Psoas muscle (tissue), 7 donors: ENCODE measurements at regions not wholly inside any gene's neighbourhood (a gene's known extent, or its start where the extent isn't known, plus 50 kb on each side); places are given as distances from the start of the nearest gene placed in this dataset.

Source experiments
- ATAC-seq, 4 donors: fragments of 200-7000 bp; cut with Tn5 transposase; one replicate each; pipeline ENCODE4 v1.9.1; 2020; ENCODE audit warnings: moderate library complexity in 3 of 4, mild to moderate bottlenecking in 2 of 4
- DNase-seq, 2 donors: peaks; one replicate each; pipeline ENCODE4 v3.0.0-alpha.2; 2020
- H3K27ac ChIP-seq: fragments of 200-600 bp; one replicate; pipeline ENCODE4 v1.8.0; 2022
- H3K27me3 ChIP-seq, 3 donors: fragments of 200-600 bp in 1 of 3; one replicate each; pipeline versions ENCODE4 v1.6.1 to v1.8.0; 2013 to 2022; ENCODE audit warnings: low read length in 2 of 3, mild to moderate bottlenecking in 2 of 3, moderate library complexity in 1 of 3; ENCODE audit not compliant: insufficient read depth in 3 of 3
- H3K36me3 ChIP-seq, 2 donors: fragments of 200-600 bp in 1 of 2; one replicate each; pipeline versions ENCODE4 v1.6.1 to v1.8.0; 2013 to 2022; ENCODE audit warnings: low read depth in 1 of 2, mild to moderate bottlenecking in 1 of 2, moderate library complexity in 1 of 2; ENCODE audit not compliant: insufficient read depth in 1 of 2
- H3K4me1 ChIP-seq: fragments of 200-600 bp; one replicate; pipeline ENCODE4 v1.8.0; 2022
- H3K4me3 ChIP-seq: fragments of 200-600 bp; one replicate; pipeline ENCODE4 v1.8.0; 2022; ENCODE audit warnings: mild to moderate bottlenecking
- H3K9me3 ChIP-seq: fragments of 200-600 bp; one replicate; pipeline ENCODE4 v1.8.0; 2022
- CTCF ChIP-seq: fragments of 200-600 bp; IDR thresholded peaks from one replicate; pipeline ENCODE4 v1.8.0; 2022; ENCODE audit warnings: antibody characterized with exemption
- WGBS, 3 donors: extraction: QIAGEN DNeasy Blood & Tissue Kit; methylation state at CpG; one replicate each; pipeline versions ENCODE4 v1.1.6 to v1.1.7; 2013; 5-methylcytosine and 5-hydroxymethylcytosine counted together
- intact Hi-C, 2 donors: fragments of 100-400 bp; cut with DNase I; formaldehyde crosslinking; loops; one replicate each; pipeline versions ENCODE4 v1.11.0 to v1.14.2; 2022
- donor health status: healthy with polysubstance abuse.
- donor health status: DM: no; HTN: no; CAD: no; lungs with moderate emphysema.
- donor health status: Bipolar disorder and iron deficiency.
- donor health status: healthy.
- donor health status: DM: yes; HTN: yes; CAD: no.
- donor health status: DM: no; HTN: no; CAD: no.
- donor health status: DM: yes; HTN: yes; CAD: no.

DNA sequence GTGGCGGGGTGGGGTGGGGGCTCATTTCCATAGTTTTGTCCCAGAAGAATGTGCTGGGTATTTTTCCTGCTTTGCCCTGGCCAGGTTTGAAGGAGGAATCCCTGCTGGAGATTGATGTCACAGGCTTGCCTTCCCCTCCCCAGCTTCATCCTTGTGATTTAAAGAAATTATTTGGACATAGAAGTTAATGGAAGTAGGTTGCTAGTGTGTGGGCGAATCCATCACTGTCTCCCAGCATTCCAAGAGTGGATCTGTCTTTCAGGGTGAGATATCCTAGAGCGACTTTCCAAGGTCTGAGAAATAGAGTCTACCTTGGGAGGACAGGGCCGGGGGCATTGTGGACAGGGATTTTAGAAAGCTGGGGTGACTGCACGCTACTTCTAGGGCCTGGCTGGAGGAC lies 64.9 kb upstream of the HSPA9 start:
- H3K27ac ChIP-seq = no peak overlapping the region
- intact Hi-C loops = loop anchor here in 1 of 2 donors (5.0 kb wide), 1 partner anchor 87 kb away; no protein-coding TSS in a partner anchor
- WGBS, 3 donors = 94 to 95% (median 95%) methylated on average over 5 of the region's 5 CpGs

GRCh38 chr5:138639326-138639725 lies 64.1 kb upstream of the HSPA9 start:
- Histone ChIP-seq H3K9me3 (no peaks in the 10 kb centered on the region), H3K36me3 (no peaks in the 10 kb centered on the region), H3K4me1 (no peaks in the 10 kb centered on the region), H3K27me3 (no peaks in the 10 kb centered on the region), H3K27ac (no peak overlapping the region), H3K4me3 (no peak overlapping the region)
- TF ChIP-seq CTCF = no peak
- 64 to 73% (median 65%) methylated on average over 3 of the region's 3 CpGs for WGBS, 3 donors
- intact Hi-C loops = no loop called here
- ATAC-seq = no peak
- no peak for DNase-seq

More for the DNA sequence above, 64.9 kb upstream of the HSPA9 start:
- Histone ChIP-seq H3K4me1 (no peaks in the 10 kb centered on the region), H3K9me3 (no peaks in the 10 kb centered on the region), H3K27me3 (no peaks in the 10 kb centered on the region), H3K36me3 (no peaks in the 10 kb centered on the region), H3K4me3 (no peak overlapping the region)
- no peak for ATAC-seq
- TF ChIP-seq CTCF = no peak
- no peak for DNase-seq

GRCh38 chr5:138637256-138637655 lies 62.1 kb upstream of the HSPA9 start:
- no peaks in the 10 kb centered on the region for H3K27me3 ChIP-seq
- no peak for ATAC-seq
- no peak for TF ChIP-seq CTCF
- H3K36me3 ChIP-seq = no peaks in the 10 kb centered on the region
- no peak for DNase-seq
- H3K27ac ChIP-seq = no peak overlapping the region
- 96 to 99% (median 96%) methylated on average over 4 of the region's 4 CpGs for WGBS, 3 donors
- no peak overlapping the region for H3K4me3 ChIP-seq
- H3K4me1 ChIP-seq = no peaks in the 10 kb centered on the region
- H3K9me3 ChIP-seq = no peaks in the 10 kb centered on the region
- intact Hi-C loops = no loop called here

GRCh38 chr5:138636398-138636944 lies 61.3 kb upstream of the HSPA9 start:
- Histone ChIP-seq H3K36me3 (no peaks in the 10 kb centered on the region), H3K27ac (no peak overlapping the region), H3K27me3 (no peaks in the 10 kb centered on the region), H3K4me3 (no peak overlapping the region), H3K9me3 (no peaks in the 10 kb centered on the region), H3K4me1 (no peaks in the 10 kb centered on the region)
- intact Hi-C loops = no loop called here
- no peak for TF ChIP-seq CTCF
- 62 to 74% (median 69%) methylated on average over 5 of the region's 5 CpGs for WGBS, 3 donors
- ATAC-seq = no peak
- no peak for DNase-seq

- Histone ChIP-seq H3K9me3 (no peaks in the 10 kb centered on the region), H3K4me1 (no peaks in the 10 kb centered on the region), H3K27me3 (no peaks in the 10 kb centered on the region), H3K27ac (no peak overlapping the region), H3K4me3 (no peak overlapping the region), H3K36me3 (no peaks in the 10 kb centered on the region)
- no peak for DNase-seq
- ATAC-seq = no peak
- no peak for TF ChIP-seq CTCF
- intact Hi-C loops = no loop called here
- 88 to 93% (median 90%) methylated on average over 5 of the region's 5 CpGs for WGBS, 3 donors
Measured at GRCh38 chr5:138635708-138636107, 60.5 kb upstream of the HSPA9 start.
